Immature natural killer cell (primary cell): ENCODE measurements at regions not wholly inside any gene's neighbourhood (a gene's known extent, or its start where the extent isn't known, plus 50 kb on each side); places are given as distances from the start of the nearest gene placed in this dataset.

Source experiments
- DNase-seq, 3 donors: peaks; one replicate each; pipeline ENCODE4 v3.0.0; 2022; ENCODE audit warnings: mixed read lengths in 1 of 3
- H3K27ac Mint-ChIP-seq, 6 donors: one replicate each; pipeline ENCODE4 v1.8.0; 2020; ENCODE audit warnings: mixed read lengths in 6 of 6, mild to moderate bottlenecking in 5 of 6, inconsistent platforms in 4 of 6, moderate library complexity in 3 of 6
- H3K27me3 Mint-ChIP-seq, 3 donors: one replicate each; pipeline ENCODE4 v1.8.0; 2020 to 2021; ENCODE audit warnings: low read depth in 3 of 3, mild to moderate bottlenecking in 3 of 3, mixed read lengths in 3 of 3, moderate library complexity in 3 of 3, inconsistent platforms in 1 of 3
- H3K36me3 Mint-ChIP-seq, 3 donors: one replicate each; pipeline ENCODE4 v1.8.0; 2020; ENCODE audit warnings: mixed read lengths in 3 of 3, inconsistent platforms in 2 of 3, mild to moderate bottlenecking in 2 of 3
- H3K4me1 Mint-ChIP-seq, 2 donors: one replicate each; pipeline ENCODE4 v1.8.0; 2020; ENCODE audit warnings: inconsistent platforms in 2 of 2, mild to moderate bottlenecking in 2 of 2, mixed read lengths in 2 of 2, moderate library complexity in 1 of 2
- H3K4me3 Mint-ChIP-seq, 5 donors: one replicate each; pipeline ENCODE4 v1.8.0; 2020; ENCODE audit warnings: mild to moderate bottlenecking in 5 of 5, mixed read lengths in 5 of 5, inconsistent platforms in 3 of 5, moderate library complexity in 3 of 5
- H3K9me3 Mint-ChIP-seq, 6 donors: one replicate each; pipeline ENCODE4 v1.8.0; 2020; ENCODE audit warnings: mild to moderate bottlenecking in 6 of 6, mixed read lengths in 6 of 6, inconsistent platforms in 4 of 6, moderate library complexity in 3 of 6

GRCh38 chr13:62327367-62327766, 911.7 kb upstream of the PCDH20 start:
- no peak for DNase-seq
- no peaks in the 10 kb centered on the region for H3K27me3 Mint-ChIP-seq
- no peak overlapping the region for H3K4me3 Mint-ChIP-seq
- no peak overlapping the region for H3K27ac Mint-ChIP-seq
- H3K9me3 Mint-ChIP-seq: peaks cover 0 to 25% (median 18%) of the 10 kb centered on the region in 6 donors
- no peaks in the 10 kb centered on the region for H3K36me3 Mint-ChIP-seq
- no peaks in the 10 kb centered on the region for H3K4me1 Mint-ChIP-seq

GRCh38 chr13:62324842-62325241, 909.2 kb upstream of the PCDH20 start:
- no peaks in the 10 kb centered on the region for H3K4me1 Mint-ChIP-seq
- no peaks in the 10 kb centered on the region for H3K36me3 Mint-ChIP-seq
- H3K27me3 Mint-ChIP-seq: no peaks in the 10 kb centered on the region
- no peak overlapping the region for H3K27ac Mint-ChIP-seq
- no peak for DNase-seq
- peaks cover 0 to 21% (median 9%) of the 10 kb centered on the region in 6 donors for H3K9me3 Mint-ChIP-seq
- no peak overlapping the region for H3K4me3 Mint-ChIP-seq

GRCh38 chr13:62321895-62322294, 906.2 kb upstream of the PCDH20 start:
- no peaks in the 10 kb centered on the region for H3K4me1 Mint-ChIP-seq
- DNase-seq: no peak
- no peak overlapping the region for H3K4me3 Mint-ChIP-seq
- no peaks in the 10 kb centered on the region for H3K36me3 Mint-ChIP-seq
- no peaks in the 10 kb centered on the region for H3K27me3 Mint-ChIP-seq
- peaks cover 0 to 11% (median 2%) of the 10 kb centered on the region in 6 donors for H3K9me3 Mint-ChIP-seq
- H3K27ac Mint-ChIP-seq: no peak overlapping the region

- Mint-ChIP-seq H3K4me3 (no peak overlapping the region), H3K9me3 (peaks cover 0 to 11% (median 2%) of the 10 kb centered on the region in 6 donors), H3K27me3 (peaks cover 0 to 2% (median 0%) of the 10 kb centered on the region in 3 donors), H3K4me1 (no peaks in the 10 kb centered on the region), H3K36me3 (no peaks in the 10 kb centered on the region), H3K27ac (no peak overlapping the region)
- DNase-seq: no peak
These were observed 905.5 kb upstream of the PCDH20 start for GRCh38 chr13:62321139-62321538.

DNA sequence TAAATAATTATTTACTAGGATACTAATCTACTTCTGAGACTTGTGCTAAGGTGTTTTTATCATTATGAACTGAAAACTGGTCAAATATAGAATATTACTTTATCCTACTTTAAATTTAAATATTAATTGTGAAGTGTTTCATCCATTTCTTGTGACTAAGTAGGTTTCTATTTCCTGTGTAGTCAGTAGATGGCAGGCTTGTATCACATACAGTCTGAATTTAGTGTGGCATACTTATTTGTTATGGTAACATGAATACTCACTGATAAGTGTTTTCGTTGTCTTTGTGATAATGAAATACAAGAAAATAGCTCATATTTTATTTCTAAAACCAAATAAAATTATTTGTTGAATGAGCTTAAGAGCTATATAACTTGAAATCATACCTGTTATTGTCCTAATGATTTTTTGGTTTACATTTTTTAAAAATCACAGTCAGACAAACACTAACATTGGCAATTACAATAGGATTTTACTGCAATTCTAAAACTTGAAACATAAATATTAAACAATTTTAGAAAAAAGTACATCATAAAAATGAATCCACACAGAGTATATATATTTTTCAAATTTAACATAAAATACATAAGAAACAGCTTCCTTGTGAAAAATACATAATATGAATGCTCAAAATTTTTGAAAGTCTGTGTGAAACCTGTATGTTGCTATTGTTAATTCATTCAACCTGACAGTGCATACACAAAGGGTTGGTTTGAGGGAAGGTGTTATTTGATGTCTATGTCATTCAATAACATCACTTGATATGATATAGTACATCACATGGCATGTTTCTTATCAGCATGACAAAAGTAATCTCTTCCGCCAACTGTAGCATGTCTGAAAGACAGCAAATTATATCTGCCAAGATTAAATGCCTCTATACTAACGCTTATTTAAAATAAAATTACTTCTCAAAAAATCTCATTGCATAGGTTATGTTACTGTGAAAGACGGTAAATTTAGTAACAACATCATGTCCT, 904.8 kb upstream of the PCDH20 start:
- no peaks in the 10 kb centered on the region for H3K36me3 Mint-ChIP-seq
- peaks cover 0 to 6% (median 2%) of the 10 kb centered on the region in 6 donors for H3K9me3 Mint-ChIP-seq
- H3K27me3 Mint-ChIP-seq: peaks cover 0 to 2% (median 0%) of the 10 kb centered on the region in 3 donors
- DNase-seq: no peak
- no peaks in the 10 kb centered on the region for H3K4me1 Mint-ChIP-seq
- H3K4me3 Mint-ChIP-seq: no peak overlapping the region
- no peak overlapping the region for H3K27ac Mint-ChIP-seq

- no peak overlapping the region for H3K27ac Mint-ChIP-seq
- peaks cover 0 to 24% (median 10%) of the 10 kb centered on the region in 6 donors for H3K9me3 Mint-ChIP-seq
- DNase-seq: no peak
- no peak overlapping the region for H3K4me3 Mint-ChIP-seq
- H3K36me3 Mint-ChIP-seq: no peaks in the 10 kb centered on the region
- no peaks in the 10 kb centered on the region for H3K27me3 Mint-ChIP-seq
- no peaks in the 10 kb centered on the region for H3K4me1 Mint-ChIP-seq
These were observed 894.3 kb upstream of the PCDH20 start for GRCh38 chr13:62309904-62310303.

DNA sequence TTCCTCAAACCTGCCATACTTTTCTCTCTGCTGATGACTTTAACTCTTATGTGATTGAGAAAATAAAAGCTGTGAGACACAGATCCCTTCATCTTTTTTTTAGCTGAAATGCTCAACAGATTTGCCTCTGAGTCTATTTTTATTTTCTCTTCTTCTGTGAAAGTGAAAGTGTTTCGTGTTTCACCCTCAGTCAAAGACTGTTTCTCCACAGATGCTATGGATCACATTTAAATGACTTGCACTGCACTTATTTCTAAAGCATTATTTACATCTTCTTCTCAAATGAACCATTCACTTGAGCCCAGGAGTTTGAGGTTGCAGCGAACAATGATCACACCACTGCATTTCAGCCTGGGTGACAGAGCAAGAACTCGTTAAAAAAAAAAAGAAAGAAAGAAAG, 890.1 kb upstream of the PCDH20 start:
- no peaks in the 10 kb centered on the region for H3K27me3 Mint-ChIP-seq
- H3K36me3 Mint-ChIP-seq: no peaks in the 10 kb centered on the region
- H3K4me3 Mint-ChIP-seq: no peak overlapping the region
- no peak for DNase-seq
- peaks cover 3 to 28% (median 14%) of the 10 kb centered on the region in 6 donors for H3K9me3 Mint-ChIP-seq
- no peaks in the 10 kb centered on the region for H3K4me1 Mint-ChIP-seq
- H3K27ac Mint-ChIP-seq: no peak overlapping the region

DNA sequence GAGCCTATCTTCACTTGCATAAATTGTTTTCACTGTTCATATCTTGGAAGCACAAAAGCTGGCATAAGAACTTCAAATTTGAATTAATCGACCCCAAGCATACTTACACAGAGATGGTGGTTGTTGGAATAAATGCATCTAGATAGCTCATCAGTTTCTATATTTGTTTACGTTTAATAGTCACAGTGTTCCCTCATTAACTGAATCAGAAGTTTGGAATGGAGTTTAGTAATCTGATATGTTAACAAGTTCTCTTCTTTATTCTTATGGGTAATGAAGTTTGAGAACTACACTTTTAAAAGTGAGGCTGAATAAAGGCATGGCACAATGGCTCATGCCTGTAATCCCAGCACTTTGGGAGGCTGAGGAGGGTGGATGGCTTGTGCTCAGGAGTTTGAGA, 886.7 kb upstream of the PCDH20 start:
- DNase-seq: no peak
- Mint-ChIP-seq H3K9me3 (peaks cover 3 to 33% (median 14%) of the 10 kb centered on the region in 6 donors), H3K36me3 (peaks cover 0 to 3% (median 0%) of the 10 kb centered on the region in 3 donors), H3K4me1 (no peaks in the 10 kb centered on the region), H3K27ac (no peak overlapping the region), H3K27me3 (no peaks in the 10 kb centered on the region), H3K4me3 (no peak overlapping the region)

- H3K4me3 Mint-ChIP-seq: no peak overlapping the region
- peaks cover 0 to 3% (median 0%) of the 10 kb centered on the region in 3 donors for H3K36me3 Mint-ChIP-seq
- DNase-seq: no peak
- no peaks in the 10 kb centered on the region for H3K27me3 Mint-ChIP-seq
- no peak overlapping the region for H3K27ac Mint-ChIP-seq
- no peaks in the 10 kb centered on the region for H3K4me1 Mint-ChIP-seq
- H3K9me3 Mint-ChIP-seq: peaks cover 3 to 19% (median 10%) of the 10 kb centered on the region in 6 donors
These were observed 884.3 kb upstream of the PCDH20 start for GRCh38 chr13:62299988-62300387.

DNA sequence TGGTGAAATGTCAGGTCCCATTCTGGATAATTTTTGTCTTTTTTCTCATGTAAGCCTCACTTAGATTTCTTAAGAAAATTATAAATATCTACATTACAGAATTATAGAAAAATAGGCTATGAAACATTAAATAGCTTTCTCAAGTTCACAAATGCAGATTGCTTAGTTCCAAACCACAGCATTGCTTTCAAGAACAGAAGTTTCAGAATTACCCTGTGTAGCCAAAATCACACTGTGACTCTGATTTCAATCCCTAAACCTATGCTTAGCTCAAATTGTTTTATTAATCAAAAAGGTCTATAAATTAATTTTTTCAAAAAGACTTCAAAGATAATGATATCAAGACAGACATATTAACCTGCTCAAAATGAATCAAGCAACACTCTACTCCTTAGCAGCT, 881.2 kb upstream of the PCDH20 start:
- H3K27me3 Mint-ChIP-seq: peaks cover 0 to 2% (median 0%) of the 10 kb centered on the region in 3 donors
- H3K4me3 Mint-ChIP-seq: no peak overlapping the region
- H3K9me3 Mint-ChIP-seq: peaks cover 0 to 26% (median 8%) of the 10 kb centered on the region in 6 donors
- DNase-seq: no peak
- no peaks in the 10 kb centered on the region for H3K4me1 Mint-ChIP-seq
- peaks cover 0 to 3% (median 0%) of the 10 kb centered on the region in 3 donors for H3K36me3 Mint-ChIP-seq
- no peak overlapping the region for H3K27ac Mint-ChIP-seq

GRCh38 chr13:62294244-62294643, 878.6 kb upstream of the PCDH20 start:
- H3K4me1 Mint-ChIP-seq: no peaks in the 10 kb centered on the region
- peaks cover 2 to 25% (median 15%) of the 10 kb centered on the region in 6 donors for H3K9me3 Mint-ChIP-seq

GRCh38 chr13:62292714-62293480, 877.2 kb upstream of the PCDH20 start:
- no peak overlapping the region for H3K4me3 Mint-ChIP-seq
- peaks cover 0 to 2% (median 0%) of the 10 kb centered on the region in 3 donors for H3K27me3 Mint-ChIP-seq
- no peaks in the 10 kb centered on the region for H3K4me1 Mint-ChIP-seq
- DNase-seq: no peak
- no peak overlapping the region for H3K27ac Mint-ChIP-seq
- H3K9me3 Mint-ChIP-seq: peaks cover 2 to 28% (median 16%) of the 10 kb centered on the region in 6 donors
- H3K36me3 Mint-ChIP-seq: peaks cover 0 to 3% (median 0%) of the 10 kb centered on the region in 3 donors

More at GRCh38 chr13:62294244-62294643, 878.6 kb upstream of the PCDH20 start:
- Mint-ChIP-seq H3K27ac (no peak overlapping the region), H3K4me3 (no peak overlapping the region), H3K36me3 (peaks cover 0 to 3% (median 0%) of the 10 kb centered on the region in 3 donors), H3K27me3 (peaks cover 0 to 2% (median 0%) of the 10 kb centered on the region in 3 donors)
- no peak for DNase-seq

- Mint-ChIP-seq H3K4me3 (no peak overlapping the region), H3K27me3 (peaks cover 0 to 2% (median 0%) of the 10 kb centered on the region in 3 donors), H3K4me1 (no peaks in the 10 kb centered on the region), H3K27ac (no peak overlapping the region), H3K36me3 (peaks cover 0 to 3% (median 0%) of the 10 kb centered on the region in 3 donors), H3K9me3 (peaks cover 5 to 38% (median 19%) of the 10 kb centered on the region in 6 donors)
- no peak for DNase-seq
These were observed 874.9 kb upstream of the PCDH20 start for GRCh38 chr13:62290542-62290941.

DNA sequence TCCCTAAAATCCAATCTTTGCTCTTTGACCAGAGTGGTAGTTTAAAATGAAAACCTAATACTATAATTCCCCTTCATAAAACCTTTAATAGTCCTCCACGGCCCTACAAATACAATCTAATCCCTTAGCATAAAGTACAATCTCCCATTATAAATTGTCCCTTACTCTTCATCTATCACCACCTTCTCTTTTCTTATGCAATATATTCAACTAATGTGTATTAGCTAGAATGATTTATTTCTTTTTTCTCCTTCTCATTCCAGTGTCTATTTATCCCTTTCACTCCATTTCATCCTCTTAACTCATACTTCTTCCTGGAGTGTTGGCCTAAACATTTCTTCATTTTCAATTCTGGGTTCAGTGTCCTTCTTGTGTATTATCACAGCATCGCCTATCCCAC, 872.1 kb upstream of the PCDH20 start:
- no peaks in the 10 kb centered on the region for H3K27me3 Mint-ChIP-seq
- H3K36me3 Mint-ChIP-seq: peaks cover 0 to 3% (median 0%) of the 10 kb centered on the region in 3 donors
- H3K4me3 Mint-ChIP-seq: no peak overlapping the region
- H3K9me3 Mint-ChIP-seq: peaks cover 8 to 49% (median 17%) of the 10 kb centered on the region in 6 donors
- H3K4me1 Mint-ChIP-seq: no peaks in the 10 kb centered on the region
- H3K27ac Mint-ChIP-seq: no peak overlapping the region
- DNase-seq: no peak
